GM13976 (cell line): ENCODE measurements at regions not wholly inside any gene's neighbourhood (a gene's known extent, or its start where the extent isn't known, plus 50 kb on each side); places are given as distances from the start of the nearest gene placed in this dataset.
"Not testable (repeated sequence)": the region's sequence is repeated elsewhere in the genome, so short reads cannot be mapped to it uniquely, and the experiment has no call there.

Experiments
- DNase-seq: peaks from one replicate; pipeline ENCODE4 v3.0.0; 2012; ENCODE audit warnings: low spot score
- CTCF ChIP-seq: IDR thresholded peaks from 2 replicates; pipeline ENCODE4 v1.5.1; 2012; ENCODE audit warnings: borderline replicate concordance, mild to moderate bottlenecking; ENCODE audit not compliant: insufficient read depth; ENCODE audit errors: extremely low read depth, missing control alignments, control extremely low read depth
- in situ Hi-C: fragments of 300-500 bp; cut with MboI; formaldehyde crosslinking; loops from one replicate; pipeline ENCODE4 v1.12.0; 2022; ENCODE audit warnings: low sequenced_read_pairs, mixed read lengths, inconsistent platforms; ENCODE audit not compliant: unreplicated experiment

- in situ Hi-C loops, result no loop called here
- no peak for TF ChIP-seq CTCF
- no peak for DNase-seq
Observed at GRCh38 chr12:33536431-33536830, 96.8 kb upstream of the SYT10 start.

- TF ChIP-seq CTCF, result no peak
- in situ Hi-C loops, result no loop called here
- no peak for DNase-seq
Observed at GRCh38 chr12:33546004-33546403, 106.4 kb upstream of the SYT10 start.

GRCh38 chr12:33547084-33547483, 107.5 kb upstream of the SYT10 start:
- no peak for DNase-seq
- TF ChIP-seq CTCF, result no peak
- in situ Hi-C loops, result no loop called here

- DNase-seq, in situ Hi-C loops: not testable (repeated sequence)
Observed at GRCh38 chr12:33550214-33550613, 110.6 kb upstream of the SYT10 start.

- DNase-seq, result no peak
- in situ Hi-C loops, result no loop called here
- no peak for TF ChIP-seq CTCF
Observed at GRCh38 chr12:33551006-33551405, 111.4 kb upstream of the SYT10 start.

- in situ Hi-C loops, result no loop called here
- no peak for DNase-seq
- no peak for TF ChIP-seq CTCF
Observed at GRCh38 chr12:33555128-33555527, 115.5 kb upstream of the SYT10 start.

GRCh38 chr12:33560653-33561208, 121.1 kb upstream of the SYT10 start:
- no peak for TF ChIP-seq CTCF
- no peak for DNase-seq
- in situ Hi-C loops, result no loop called here
